ENCODE measurements at regions not wholly inside any gene's neighbourhood (a gene's known extent, or its start where the extent isn't known, plus 50 kb on each side); places are given as distances from the start of the nearest gene placed in this dataset.

- 10% methylated on average over 2 of the region's 2 CpGs for WGBS (ENCODE audit: insufficient coverage, low coverage, low lambda C conversion rate, missing lambda C conversion rate)
- Histone ChIP-seq H3K27ac (no peak overlapping the region), H3K4me3 (no peak overlapping the region), H3K4me1 (no peaks in the 10 kb centered on the region), H3K9me3 (no peaks in the 10 kb centered on the region), H3K36me3 (no peaks in the 10 kb centered on the region), H3K27me3 (no peaks in the 10 kb centered on the region)
- intact Hi-C loops (cut with DNase I) = no loop called here
- DNase-seq (no peak), ATAC-seq (peak in 1 of 4 donors; percentile 90)
- TF ChIP-seq CTCF (IDR thresholded peaks at IDR 0.05) = no peak
- TF ChIP-seq POLR2A (IDR thresholded peaks at IDR 0.05) = no peak
Observed at GRCh38 chr17:13725288-13725990, 123.7 kb upstream of the HS3ST3A1 start.

DNA sequence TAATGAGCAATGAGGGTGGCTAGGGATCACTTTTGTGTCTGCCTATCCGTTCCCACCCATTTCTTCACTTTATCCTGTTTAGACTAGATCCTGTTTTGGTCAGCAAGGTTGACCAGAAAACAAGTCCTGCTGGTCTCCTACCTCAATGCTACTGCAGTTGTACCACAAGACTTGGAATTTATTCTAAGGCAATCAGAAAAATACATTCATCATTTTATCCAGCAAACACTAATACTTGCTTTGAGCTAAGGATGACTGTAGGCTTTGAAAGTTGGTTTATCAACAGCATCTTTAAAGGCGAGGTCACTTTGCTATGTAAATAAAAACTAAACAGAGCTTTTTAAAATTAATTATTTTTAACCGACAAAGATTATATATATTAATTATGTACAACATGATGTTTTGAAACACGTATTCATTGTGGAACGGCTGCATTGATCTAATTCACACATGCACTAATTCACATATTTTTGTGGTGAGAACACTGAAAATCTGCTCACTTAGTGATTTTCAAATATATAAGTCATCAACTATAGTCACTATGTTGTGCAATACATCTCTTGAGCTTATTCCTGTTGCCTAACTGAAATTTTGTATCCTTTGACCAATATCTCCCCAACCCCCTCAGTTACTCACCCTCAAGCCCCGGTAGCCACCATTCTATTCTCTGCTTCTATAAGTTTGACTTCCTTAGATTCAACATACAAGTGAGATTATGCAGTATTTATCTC is 125.9 kb upstream of the HS3ST3A1 start:
- Histone ChIP-seq H3K27ac (no peak overlapping the region), H3K4me1 (no peaks in the 10 kb centered on the region), H3K4me3 (no peak overlapping the region), H3K9me3 (no peaks in the 10 kb centered on the region), H3K27me3 (no peaks in the 10 kb centered on the region), H3K36me3 (no peaks in the 10 kb centered on the region)
- TF ChIP-seq POLR2A (IDR thresholded peaks at IDR 0.05) (no peak), CTCF (IDR thresholded peaks at IDR 0.05) (no peak)
- intact Hi-C loops (cut with DNase I) = no loop called here
- ATAC-seq = no peak
- WGBS (ENCODE audit: insufficient coverage, low coverage, low lambda C conversion rate, missing lambda C conversion rate) = 63% methylated on average over 6 of the region's 6 CpGs
- no peak for DNase-seq

- H3K27me3 ChIP-seq = no peaks in the 10 kb centered on the region
- WGBS (ENCODE audit: insufficient coverage, low coverage, low lambda C conversion rate, missing lambda C conversion rate) = 60% methylated on average over 4 of the region's 4 CpGs
Observed at GRCh38 chr17:13728781-13729180, 127.1 kb upstream of the HS3ST3A1 start.

GRCh38 chr17:13729466-13730134 is 127.9 kb upstream of the HS3ST3A1 start:
- H3K27me3 ChIP-seq = no peaks in the 10 kb centered on the region
- 62% methylated on average over 7 of the region's 10 CpGs for WGBS (ENCODE audit: insufficient coverage, low coverage, low lambda C conversion rate, missing lambda C conversion rate)
- no peak overlapping the region for H3K27ac ChIP-seq
- no peak for ATAC-seq
- intact Hi-C loops (cut with DNase I) = no loop called here
- no peak overlapping the region for H3K4me3 ChIP-seq
- H3K36me3 ChIP-seq = no peaks in the 10 kb centered on the region
- no peaks in the 10 kb centered on the region for H3K9me3 ChIP-seq
- TF ChIP-seq CTCF (IDR thresholded peaks at IDR 0.05) = no peak
- no peak for TF ChIP-seq POLR2A (IDR thresholded peaks at IDR 0.05)
- H3K4me1 ChIP-seq = no peaks in the 10 kb centered on the region
- no peak for DNase-seq

More at GRCh38 chr17:13728781-13729180, 127.1 kb upstream of the HS3ST3A1 start:
- intact Hi-C loops (cut with DNase I) = no loop called here
- Histone ChIP-seq H3K36me3 (no peaks in the 10 kb centered on the region), H3K4me1 (no peaks in the 10 kb centered on the region), H3K27ac (no peak overlapping the region), H3K4me3 (no peak overlapping the region), H3K9me3 (no peaks in the 10 kb centered on the region)
- no peak for TF ChIP-seq POLR2A (IDR thresholded peaks at IDR 0.05)
- TF ChIP-seq CTCF (IDR thresholded peaks at IDR 0.05) = no peak
- ATAC-seq = no peak
- DNase-seq = no peak

All from right lobe of liver (tissue), 6 donors.